ENCODE measurements at regions not wholly inside any gene's neighbourhood (a gene's known extent, or its start where the extent isn't known, plus 50 kb on each side); places are given as distances from the start of the nearest gene placed in this dataset.

- H3K4me3 Mint-ChIP-seq, result no peak overlapping the region
These were observed 227.3 kb upstream of the MMADHC start for GRCh38 chr2:149814901-149815300.

GRCh38 chr2:149814049-149814448, 226.5 kb upstream of the MMADHC start:
- intact Hi-C loops (cut with DNase I, micrococcal nuclease), result no loop called here
- no peaks in the 10 kb centered on the region for H3K4me1 Mint-ChIP-seq (ENCODE audit: low read depth)
- H3K4me1 ChIP-seq (ENCODE audit: insufficient read depth, low read length), result no peaks in the 10 kb centered on the region
- CTCF ChIA-PET, result no interaction called here
- H3K9me3 Mint-ChIP-seq, result peaks cover 5% of the 10 kb centered on the region
- ATAC-seq (ENCODE audit: poor library complexity) (no peak), DNase-seq (no peak)
- no peaks in the 10 kb centered on the region for H3K9me3 ChIP-seq (ENCODE audit: control insufficient read depth in 1 of 2, insufficient read depth in 1 of 2, low read length in 2 of 2)
- no peaks in the 10 kb centered on the region for H3K27me3 Mint-ChIP-seq
- no peaks in the 10 kb centered on the region for H3K27me3 ChIP-seq (ENCODE audit: control insufficient read depth in 1 of 2, insufficient read depth in 2 of 2, low read length in 2 of 2)
- no peaks in the 10 kb centered on the region for H3K36me3 ChIP-seq (ENCODE audit: insufficient read depth, low read length)
- no peak overlapping the region for H3K4me3 ChIP-seq (ENCODE audit: low read length)
- no peak overlapping the region for H3K27ac Mint-ChIP-seq
- POLR2A ChIA-PET, result no interaction called here
- H3K4me3 Mint-ChIP-seq, result no peak overlapping the region
- no peak overlapping the region for H3K27ac ChIP-seq (ENCODE audit: low read depth in 1 of 2, low read length in 2 of 2)
- no peak for TF ChIP-seq CTCF (IDR thresholded peaks at IDR 0.05)
- H3K36me3 Mint-ChIP-seq (ENCODE audit: low read depth), result no peaks in the 10 kb centered on the region

More at GRCh38 chr2:149814901-149815300, 227.3 kb upstream of the MMADHC start:
- peaks cover 2% of the 10 kb centered on the region for H3K9me3 Mint-ChIP-seq
- intact Hi-C loops (cut with DNase I, micrococcal nuclease), result no loop called here
- no peaks in the 10 kb centered on the region for H3K4me1 Mint-ChIP-seq (ENCODE audit: low read depth)
- Histone ChIP-seq H3K4me1 (ENCODE audit: insufficient read depth, low read length) (no peaks in the 10 kb centered on the region), H3K27me3 (ENCODE audit: control insufficient read depth in 1 of 2, insufficient read depth in 2 of 2, low read length in 2 of 2) (no peaks in the 10 kb centered on the region), H3K36me3 (ENCODE audit: insufficient read depth, low read length) (no peaks in the 10 kb centered on the region), H3K4me3 (ENCODE audit: low read length) (no peak overlapping the region), H3K27ac (ENCODE audit: low read depth in 1 of 2, low read length in 2 of 2) (no peak overlapping the region), H3K9me3 (ENCODE audit: control insufficient read depth in 1 of 2, insufficient read depth in 1 of 2, low read length in 2 of 2) (no peaks in the 10 kb centered on the region)
- H3K36me3 Mint-ChIP-seq (ENCODE audit: low read depth), result no peaks in the 10 kb centered on the region
- ChIA-PET POLR2A (no interaction called here), CTCF (no interaction called here)
- no peak overlapping the region for H3K27ac Mint-ChIP-seq
- no peak for TF ChIP-seq CTCF (IDR thresholded peaks at IDR 0.05)
- DNase-seq (no peak), ATAC-seq (ENCODE audit: poor library complexity) (no peak)
- no peaks in the 10 kb centered on the region for H3K27me3 Mint-ChIP-seq

- POLR2A ChIA-PET, result no interaction called here
- no peak overlapping the region for H3K27ac Mint-ChIP-seq
- Histone ChIP-seq H3K4me3 (ENCODE audit: low read length) (no peak overlapping the region), H3K27me3 (ENCODE audit: control insufficient read depth in 1 of 2, insufficient read depth in 2 of 2, low read length in 2 of 2) (no peaks in the 10 kb centered on the region), H3K36me3 (ENCODE audit: insufficient read depth, low read length) (no peaks in the 10 kb centered on the region), H3K9me3 (ENCODE audit: control insufficient read depth in 1 of 2, insufficient read depth in 1 of 2, low read length in 2 of 2) (no peaks in the 10 kb centered on the region), H3K27ac (ENCODE audit: low read depth in 1 of 2, low read length in 2 of 2) (no peak overlapping the region), H3K4me1 (ENCODE audit: insufficient read depth, low read length) (no peaks in the 10 kb centered on the region)
- no peak for TF ChIP-seq CTCF (IDR thresholded peaks at IDR 0.05)
- DNase-seq (no peak), ATAC-seq (ENCODE audit: poor library complexity) (no peak)
- CTCF ChIA-PET, result no interaction called here
- H3K4me1 Mint-ChIP-seq (ENCODE audit: low read depth), result no peaks in the 10 kb centered on the region
- H3K36me3 Mint-ChIP-seq (ENCODE audit: low read depth), result no peaks in the 10 kb centered on the region
- no peaks in the 10 kb centered on the region for H3K27me3 Mint-ChIP-seq
- intact Hi-C loops (cut with DNase I, micrococcal nuclease), result no loop called here
- H3K4me3 Mint-ChIP-seq, result no peak overlapping the region
- H3K9me3 Mint-ChIP-seq, result peaks cover 3% of the 10 kb centered on the region
These were observed 221.0 kb upstream of the MMADHC start for GRCh38 chr2:149808556-149808955.

Measured in CD4-positive, alpha-beta T cell (primary cell).